ENCODE measurements at regions not wholly inside any gene's neighbourhood (a gene's known extent, or its start where the extent isn't known, plus 50 kb on each side); places are given as distances from the start of the nearest gene placed in this dataset.

DNA sequence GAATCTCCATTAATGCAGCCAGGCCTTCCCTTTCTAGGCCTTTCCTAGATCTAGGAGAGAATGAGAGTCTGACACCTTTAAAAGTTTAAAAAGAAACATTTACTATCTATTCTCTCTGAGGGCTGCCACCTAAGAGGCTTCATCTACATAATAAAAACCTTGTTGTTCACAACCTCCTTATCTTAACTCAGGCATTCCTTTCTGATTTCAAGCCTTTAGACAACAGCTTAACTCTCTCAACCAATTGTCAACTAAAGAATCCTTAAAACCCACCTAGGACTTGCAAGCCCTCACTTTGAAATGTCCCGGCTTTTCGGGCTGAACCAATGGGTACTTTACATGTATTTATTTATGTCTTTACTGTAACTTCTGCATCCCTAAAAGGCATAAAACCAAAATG, 64.3 kb upstream of the RET start:
- TF ChIP-seq PRDM1 (tag by site-specific recombination; IDR thresholded peaks at IDR 0.05): no peak
- TF ChIP-seq, protein P1, sequence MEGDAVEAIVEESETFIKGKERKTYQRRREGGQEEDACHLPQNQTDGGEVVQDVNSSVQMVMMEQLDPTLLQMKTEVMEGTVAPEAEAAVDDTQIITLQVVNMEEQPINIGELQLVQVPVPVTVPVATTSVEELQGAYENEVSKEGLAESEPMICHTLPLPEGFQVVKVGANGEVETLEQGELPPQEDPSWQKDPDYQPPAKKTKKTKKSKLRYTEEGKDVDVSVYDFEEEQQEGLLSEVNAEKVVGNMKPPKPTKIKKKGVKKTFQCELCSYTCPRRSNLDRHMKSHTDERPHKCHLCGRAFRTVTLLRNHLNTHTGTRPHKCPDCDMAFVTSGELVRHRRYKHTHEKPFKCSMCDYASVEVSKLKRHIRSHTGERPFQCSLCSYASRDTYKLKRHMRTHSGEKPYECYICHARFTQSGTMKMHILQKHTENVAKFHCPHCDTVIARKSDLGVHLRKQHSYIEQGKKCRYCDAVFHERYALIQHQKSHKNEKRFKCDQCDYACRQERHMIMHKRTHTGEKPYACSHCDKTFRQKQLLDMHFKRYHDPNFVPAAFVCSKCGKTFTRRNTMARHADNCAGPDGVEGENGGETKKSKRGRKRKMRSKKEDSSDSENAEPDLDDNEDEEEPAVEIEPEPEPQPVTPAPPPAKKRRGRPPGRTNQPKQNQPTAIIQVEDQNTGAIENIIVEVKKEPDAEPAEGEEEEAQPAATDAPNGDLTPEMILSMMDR (tag by site-specific recombination; IDR thresholded peaks at IDR 0.05): no peak
- no peak for TF ChIP-seq KLF7 (tag by site-specific recombination; IDR thresholded peaks at IDR 0.05; ENCODE audit: borderline replicate concordance)

All from HEK293 (cell line).